Right lobe of liver (tissue), 6 donors: ENCODE measurements at regions not wholly inside any gene's neighbourhood (a gene's known extent, or its start where the extent isn't known, plus 50 kb on each side); places are given as distances from the start of the nearest gene placed in this dataset.
A peak's percentile ranks its signal among the peaks of the same experiment; 100 is the strongest.

ENCODE experiments used
- ATAC-seq, 4 donors: fragments of 200-7000 bp; cut with Tn5 transposase; one replicate each; pipeline ENCODE4 v1.9.1; 2020; ENCODE audit warnings: mild to moderate bottlenecking in 4 of 4, moderate library complexity in 4 of 4
- DNase-seq, 3 donors: peaks; one replicate each; pipeline ENCODE4 v3.0.0-alpha.2; 2020
- H3K27ac ChIP-seq, 3 donors: fragments of 200-600 bp; one replicate each; pipeline ENCODE4 v1.8.0; 2022
- H3K27me3 ChIP-seq, 2 donors: fragments of 200-600 bp; one replicate each; pipeline ENCODE4 v1.8.0; 2022
- H3K36me3 ChIP-seq, 4 donors: fragments of 200-600 bp; sonication (generic) in 1 of 4; one replicate each; pipeline versions ENCODE4 v1.5.1 to v1.8.0; 2017 to 2022; ENCODE audit warnings: control low read depth in 1 of 4
- H3K4me1 ChIP-seq, 4 donors: fragments of 200-600 bp; sonication (generic) in 1 of 4; one replicate each; pipeline versions ENCODE4 v1.5.1 to v1.8.0; 2017 to 2022; ENCODE audit warnings: control low read depth in 1 of 4
- H3K4me3 ChIP-seq, 3 donors: fragments of 200-600 bp; one replicate each; pipeline ENCODE4 v1.8.0; 2022
- H3K9me3 ChIP-seq, 4 donors: fragments of 200-600 bp; sonication (generic) in 1 of 4; one replicate each; pipeline versions ENCODE4 v1.5.1 to v1.8.0; 2017 to 2022; ENCODE audit warnings: control low read depth in 1 of 4
- POLR2A ChIP-seq: fragments of 450-650 bp; IDR thresholded peaks from one replicate; pipeline ENCODE4 v1.6.1; 2017; ENCODE audit warnings: antibody characterized with exemption, mild to moderate bottlenecking
- WGBS: methylation state at CpG from one replicate; pipeline ENCODE4 v1.1.6; 2018; ENCODE audit warnings: low coverage, low lambda C conversion rate; ENCODE audit not compliant: insufficient coverage; ENCODE audit errors: missing lambda C conversion rate; 5-methylcytosine and 5-hydroxymethylcytosine counted together
- intact Hi-C, 2 donors: fragments of 100-400 bp; cut with DNase I; formaldehyde crosslinking; loops; one replicate each; pipeline versions ENCODE4 v1.11.2 to v1.14.1; 2022
- TF ChIP-seq, protein P1 (sequence below), 4 donors: fragments of 200-600 bp in 3 of 4; fragments of 450-650 bp in 1 of 4; IDR thresholded peaks; one replicate each; pipeline versions ENCODE4 v1.5.1 to v1.8.0; 2016 to 2022; ENCODE audit warnings: antibody characterized with exemption in 4 of 4, mild to moderate bottlenecking in 2 of 4
- donor health status: DM: no; HTN: yes; CAD: no.
- donor health status: DM: no; HTN: no; CAD: no.
- donor health status: DM: no; HTN: no; CAD: no.
- donor health status: DM: no; HTN: yes; CAD: no.
- donor health status: DM: no; HTN: yes; CAD: no.

DNA sequence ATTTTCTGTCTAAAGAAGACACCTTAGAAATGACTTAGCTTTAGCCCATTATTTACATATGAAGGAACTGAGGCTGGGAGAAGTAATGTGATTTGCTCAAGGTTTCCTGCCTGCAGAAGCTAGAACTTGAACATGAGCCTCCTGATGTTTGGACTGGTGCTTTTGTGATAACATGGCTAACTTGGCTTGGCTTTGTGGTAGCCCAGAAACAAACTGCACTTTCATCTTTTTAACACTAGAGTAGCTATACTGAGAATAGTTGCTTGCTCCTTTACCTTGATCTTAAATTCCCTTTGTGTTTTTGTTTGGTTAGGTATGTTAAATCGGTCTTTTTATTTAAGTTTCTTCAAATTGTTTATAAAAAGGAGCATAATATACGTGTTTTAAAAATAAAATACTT lies 163.5 kb upstream of the MANEA start:
- Histone ChIP-seq H3K36me3 (no peaks in the 10 kb centered on the region), H3K9me3 (no peaks in the 10 kb centered on the region), H3K4me1 (no peaks in the 10 kb centered on the region), H3K27ac (no peak overlapping the region), H3K27me3 (no peaks in the 10 kb centered on the region), H3K4me3 (no peak overlapping the region)
- TF ChIP-seq, protein P1, sequence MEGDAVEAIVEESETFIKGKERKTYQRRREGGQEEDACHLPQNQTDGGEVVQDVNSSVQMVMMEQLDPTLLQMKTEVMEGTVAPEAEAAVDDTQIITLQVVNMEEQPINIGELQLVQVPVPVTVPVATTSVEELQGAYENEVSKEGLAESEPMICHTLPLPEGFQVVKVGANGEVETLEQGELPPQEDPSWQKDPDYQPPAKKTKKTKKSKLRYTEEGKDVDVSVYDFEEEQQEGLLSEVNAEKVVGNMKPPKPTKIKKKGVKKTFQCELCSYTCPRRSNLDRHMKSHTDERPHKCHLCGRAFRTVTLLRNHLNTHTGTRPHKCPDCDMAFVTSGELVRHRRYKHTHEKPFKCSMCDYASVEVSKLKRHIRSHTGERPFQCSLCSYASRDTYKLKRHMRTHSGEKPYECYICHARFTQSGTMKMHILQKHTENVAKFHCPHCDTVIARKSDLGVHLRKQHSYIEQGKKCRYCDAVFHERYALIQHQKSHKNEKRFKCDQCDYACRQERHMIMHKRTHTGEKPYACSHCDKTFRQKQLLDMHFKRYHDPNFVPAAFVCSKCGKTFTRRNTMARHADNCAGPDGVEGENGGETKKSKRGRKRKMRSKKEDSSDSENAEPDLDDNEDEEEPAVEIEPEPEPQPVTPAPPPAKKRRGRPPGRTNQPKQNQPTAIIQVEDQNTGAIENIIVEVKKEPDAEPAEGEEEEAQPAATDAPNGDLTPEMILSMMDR (IDR thresholded peaks at IDR 0.05) = no peak
- no peak for TF ChIP-seq POLR2A
- ATAC-seq = no peak
- intact Hi-C loops = no loop called here
- WGBS = 24% methylated on average over 2 of the region's 2 CpGs
- DNase-seq = no peak

DNA sequence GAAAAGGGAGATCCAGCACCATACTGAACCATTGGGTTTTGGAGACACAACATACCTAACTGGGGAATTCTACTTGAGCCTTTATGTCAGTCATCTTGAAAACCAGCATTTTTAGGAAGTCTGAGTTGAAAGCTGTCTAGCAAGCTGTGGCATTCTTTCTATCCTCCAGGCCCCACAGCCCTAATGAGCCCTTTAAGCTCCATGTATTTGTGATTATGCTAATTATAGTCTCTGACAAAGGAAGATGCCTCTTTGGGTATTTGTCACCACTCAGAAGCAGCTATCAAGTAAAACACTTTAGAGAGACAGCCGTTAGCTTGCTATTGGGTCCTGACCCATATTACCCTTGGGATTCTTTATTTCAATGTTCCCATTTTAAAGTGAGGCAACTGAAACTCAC lies 159.5 kb upstream of the MANEA start:
- WGBS = 0% methylated on average over 1 of the region's 1 CpG
- no peaks in the 10 kb centered on the region for H3K27me3 ChIP-seq
- intact Hi-C loops = no loop called here
- TF ChIP-seq POLR2A = no peak
- TF ChIP-seq, protein P1 (IDR thresholded peaks at IDR 0.05) = no peak
- no peaks in the 10 kb centered on the region for H3K36me3 ChIP-seq
- DNase-seq (no peak), ATAC-seq (no peak)
- no peak overlapping the region for H3K4me3 ChIP-seq
- H3K27ac ChIP-seq = no peak overlapping the region
- H3K9me3 ChIP-seq = no peaks in the 10 kb centered on the region
- no peaks in the 10 kb centered on the region for H3K4me1 ChIP-seq

DNA sequence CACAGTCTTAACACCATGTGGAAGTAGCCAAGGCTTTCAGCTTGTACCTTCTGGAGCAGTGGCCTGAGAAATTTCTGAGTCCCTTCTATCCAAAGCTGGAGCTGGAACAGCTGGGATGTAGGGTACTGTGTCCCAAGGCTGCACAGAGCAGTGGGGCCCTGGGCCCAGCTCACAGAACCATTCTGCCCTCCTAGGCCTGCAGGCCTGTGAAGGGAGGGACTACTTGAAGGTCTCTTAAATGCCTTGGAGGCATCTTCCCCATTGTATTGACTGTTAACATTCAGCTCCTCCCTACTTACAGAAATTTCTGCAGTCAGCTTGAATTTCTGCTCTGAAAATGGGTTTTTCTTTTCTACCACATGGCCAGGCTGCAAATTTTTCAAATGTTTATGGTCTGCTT lies 156.5 kb upstream of the MANEA start:
- TF ChIP-seq POLR2A = no peak
- TF ChIP-seq, protein P1 (IDR thresholded peaks at IDR 0.05) = no peak
- DNase-seq (no peak), ATAC-seq (no peak)
- H3K4me1 ChIP-seq = no peaks in the 10 kb centered on the region
- intact Hi-C loops = no loop called here
- no peaks in the 10 kb centered on the region for H3K9me3 ChIP-seq
- H3K27me3 ChIP-seq = no peaks in the 10 kb centered on the region
- H3K36me3 ChIP-seq = no peaks in the 10 kb centered on the region
- no peak overlapping the region for H3K4me3 ChIP-seq
- H3K27ac ChIP-seq = no peak overlapping the region

DNA sequence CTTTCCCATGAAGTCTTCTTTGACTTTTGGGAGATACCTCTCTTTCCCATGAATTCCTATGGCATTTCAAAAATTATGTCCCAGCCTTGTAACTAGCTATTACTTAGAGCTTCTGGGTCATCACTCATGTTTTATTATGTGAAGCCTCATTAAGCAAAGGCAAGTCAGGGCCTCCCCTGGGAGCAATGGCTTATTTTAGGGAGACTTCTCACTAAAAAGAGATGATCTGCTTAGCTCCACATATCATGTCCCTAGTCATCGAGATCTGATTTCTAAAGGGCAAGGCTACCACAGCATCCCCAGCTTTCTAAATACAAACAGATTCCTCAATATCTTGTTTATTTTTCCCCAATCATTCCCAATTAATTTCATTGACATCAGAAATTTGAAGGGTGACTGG lies 154.0 kb upstream of the MANEA start:
- H3K27ac ChIP-seq = no peak overlapping the region
- H3K9me3 ChIP-seq = no peaks in the 10 kb centered on the region
- ATAC-seq = no peak
- WGBS = 40% methylated on average over 1 of the region's 1 CpG
- H3K4me1 ChIP-seq = no peaks in the 10 kb centered on the region
- H3K27me3 ChIP-seq = no peaks in the 10 kb centered on the region
- no peak overlapping the region for H3K4me3 ChIP-seq
- no peaks in the 10 kb centered on the region for H3K36me3 ChIP-seq
- intact Hi-C loops = no loop called here
- no peak for DNase-seq
- TF ChIP-seq, protein P1 (IDR thresholded peaks at IDR 0.05) = no peak
- no peak for TF ChIP-seq POLR2A

DNA sequence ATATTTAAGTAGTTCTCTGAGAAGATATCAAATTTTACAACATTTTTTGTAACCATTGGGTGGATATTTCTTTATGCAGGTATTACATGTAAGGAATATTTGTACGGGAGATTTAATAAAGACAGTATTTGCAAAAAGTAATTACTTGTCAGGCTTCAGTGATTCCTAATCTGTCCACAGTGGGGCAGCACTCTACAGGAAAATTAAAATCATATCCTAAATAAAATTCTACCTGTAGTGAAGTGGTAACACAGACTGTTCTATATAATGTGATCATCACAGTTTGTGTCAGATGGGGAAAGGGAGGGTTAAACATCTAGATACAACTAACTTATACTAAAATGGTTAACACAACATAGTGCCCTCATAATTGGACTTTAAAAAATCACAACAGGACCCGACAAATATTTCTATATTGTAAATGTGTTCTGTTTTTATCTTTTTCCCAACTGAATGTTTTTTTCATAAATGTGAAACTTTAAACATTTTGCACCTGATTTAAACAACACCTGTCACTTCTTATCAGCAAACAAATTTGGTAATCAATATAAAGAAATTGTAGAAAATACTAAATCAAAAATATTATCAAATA lies 145.6 kb upstream of the MANEA start:
- no peaks in the 10 kb centered on the region for H3K4me1 ChIP-seq
- WGBS = 44% methylated on average over 2 of the region's 2 CpGs
- no peaks in the 10 kb centered on the region for H3K9me3 ChIP-seq
- intact Hi-C loops = no loop called here
- no peaks in the 10 kb centered on the region for H3K27me3 ChIP-seq
- H3K4me3 ChIP-seq = no peak overlapping the region
- no peak for TF ChIP-seq POLR2A
- TF ChIP-seq, protein P1 (IDR thresholded peaks at IDR 0.05) = peak; percentile 80 to 83 (median 81)
- DNase-seq (no peak), ATAC-seq (peak; percentile 77 to 84 (median 83))
- H3K36me3 ChIP-seq = no peaks in the 10 kb centered on the region
- no peak overlapping the region for H3K27ac ChIP-seq
